ENCODE measurements at regions not wholly inside any gene's neighbourhood (a gene's known extent, or its start where the extent isn't known, plus 50 kb on each side); places are given as distances from the start of the nearest gene placed in this dataset.
"Not testable (repeated sequence)": the region's sequence is repeated elsewhere in the genome, so short reads cannot be mapped to it uniquely, and the experiment has no call there.

GRCh38 chr2:184993746-184994145 is 395.4 kb downstream of the ZNF804A start:
- no peak for DNase-seq

GRCh38 chr2:185006481-185006880 is 408.2 kb downstream of the ZNF804A start:
- DNase-seq: no peak

- no peak for DNase-seq
Observed at GRCh38 chr2:185012643-185013042, 414.3 kb downstream of the ZNF804A start.

GRCh38 chr2:185014076-185014475 is 415.7 kb downstream of the ZNF804A start:
- no peak for DNase-seq

DNA sequence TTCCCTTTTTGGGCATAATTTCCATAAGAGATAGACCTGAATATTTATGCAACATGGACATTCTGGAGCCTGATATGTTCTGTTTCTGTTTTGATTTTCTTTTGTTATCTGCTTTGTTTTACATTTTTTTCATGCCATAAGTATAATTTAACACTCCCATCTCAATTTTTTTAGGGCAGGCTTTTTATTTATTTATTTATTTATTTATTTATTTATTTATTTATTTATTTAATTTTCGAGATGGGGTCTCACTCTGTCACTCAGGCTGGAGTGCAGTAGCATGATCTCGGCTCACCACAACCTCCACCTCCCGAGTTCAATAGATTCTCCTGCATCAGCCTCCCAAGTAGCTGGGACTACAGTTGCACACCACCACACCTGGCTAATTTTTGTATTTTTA is 427.6 kb downstream of the ZNF804A start:
- not testable (repeated sequence) for DNase-seq

- DNase-seq: no peak
Observed at GRCh38 chr2:185035906-185036305, 437.6 kb downstream of the ZNF804A start.

DNA sequence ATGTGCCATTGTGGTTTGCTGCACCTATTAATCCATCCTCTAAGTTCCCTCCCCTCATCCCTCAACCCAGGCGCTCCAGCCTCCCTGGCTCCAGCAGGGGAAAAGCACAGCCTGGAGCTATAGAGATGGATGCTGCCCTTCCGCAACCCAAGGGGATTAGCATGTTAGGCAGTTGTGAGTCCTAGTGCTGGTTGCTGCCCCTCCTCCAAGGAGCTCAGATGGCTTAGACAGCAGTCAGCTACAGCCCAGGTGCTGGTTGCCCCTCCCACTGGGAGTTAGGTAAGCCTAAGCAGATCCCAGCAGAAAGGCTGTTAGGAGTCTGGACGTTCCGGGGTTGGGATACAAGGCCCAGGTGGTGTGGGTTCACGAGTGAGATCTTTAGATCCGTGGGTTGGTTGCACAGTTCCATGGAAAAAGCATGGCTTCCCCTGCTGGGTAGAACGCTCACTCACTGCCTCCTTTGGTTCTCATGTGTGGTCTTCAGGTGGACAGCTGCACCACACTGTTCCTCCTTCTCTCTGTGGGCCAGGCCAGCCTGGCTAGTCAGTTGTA is 446.1 kb downstream of the ZNF804A start:
- no peak for DNase-seq

DNA sequence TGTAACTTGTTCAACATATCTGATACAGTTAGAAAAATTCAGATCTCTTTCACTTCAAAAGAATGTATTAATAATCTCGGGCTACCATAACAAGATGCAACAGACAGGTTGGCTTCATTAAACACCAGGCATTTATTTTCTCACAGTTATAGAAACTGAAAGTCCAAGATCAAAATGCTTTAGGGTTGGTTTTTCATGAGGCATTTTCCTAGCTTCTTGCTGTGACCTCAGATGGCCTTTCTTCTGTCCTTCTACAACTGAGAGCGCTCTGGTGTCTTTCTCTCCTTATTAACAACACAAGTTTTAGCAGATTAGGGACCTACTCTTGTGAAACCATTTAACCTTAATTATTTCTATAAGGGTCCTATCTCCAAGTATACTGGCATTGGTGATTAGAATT is 452.5 kb downstream of the ZNF804A start:
- DNase-seq: no peak

GRCh38 chr2:185063761-185064160 is 465.4 kb downstream of the ZNF804A start:
- no peak for DNase-seq

DNA sequence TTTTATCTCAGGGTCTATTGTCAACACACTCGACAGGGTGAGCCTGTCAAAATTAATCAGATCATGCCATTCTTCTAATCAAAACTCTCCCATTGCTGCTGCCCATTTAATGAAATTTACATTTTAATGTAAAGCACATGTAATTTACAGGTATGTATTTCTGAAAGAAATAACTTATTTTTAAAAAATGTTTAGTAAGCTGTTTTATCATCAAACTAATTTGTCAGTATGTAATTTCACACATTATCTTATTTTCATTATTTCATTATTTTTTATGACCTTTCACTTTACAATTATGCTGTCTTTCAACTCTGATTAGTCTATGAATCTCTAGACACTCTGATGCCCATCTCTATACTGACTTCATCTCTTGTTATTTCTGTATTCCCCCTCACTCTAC is 467.8 kb downstream of the ZNF804A start:
- DNase-seq: no peak

DNA sequence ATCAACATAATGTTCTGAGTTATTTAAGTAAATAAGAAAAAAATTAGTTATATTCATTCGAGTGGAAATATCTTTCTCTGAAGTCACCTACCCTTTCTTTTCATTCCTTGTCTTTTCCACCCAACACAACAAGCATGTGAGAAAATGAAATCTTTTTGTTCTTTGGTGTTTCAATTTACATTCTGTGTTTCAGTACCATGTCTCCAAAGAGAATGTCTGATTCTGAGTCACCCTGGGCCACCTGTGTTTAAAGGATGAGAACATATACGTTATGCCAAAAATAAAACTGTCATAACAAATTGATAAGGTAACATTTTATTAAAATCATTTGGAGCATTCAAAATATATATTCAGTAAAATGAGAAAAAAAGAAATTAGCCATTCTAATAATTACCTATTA is 470.8 kb downstream of the ZNF804A start:
- DNase-seq: no peak

DNA sequence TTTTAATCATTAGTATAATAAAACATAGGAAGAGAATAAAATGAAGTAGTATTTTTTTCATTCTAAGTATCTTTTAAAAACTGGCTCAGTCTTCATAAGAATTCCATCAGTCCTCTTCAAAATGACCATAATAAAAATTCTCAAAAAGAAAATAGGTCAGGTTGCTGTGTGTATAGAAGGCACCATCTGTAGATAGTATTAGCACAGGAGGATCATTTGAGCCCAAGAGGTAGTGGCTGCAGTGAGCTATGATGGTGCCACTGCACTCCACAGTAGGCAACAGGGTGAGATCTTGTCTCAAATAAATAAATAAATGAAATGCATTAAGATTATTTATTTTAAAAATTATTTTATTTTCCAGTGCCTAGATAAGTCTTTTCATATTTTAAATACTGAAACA is 475.8 kb downstream of the ZNF804A start:
- DNase-seq: no peak

DNA sequence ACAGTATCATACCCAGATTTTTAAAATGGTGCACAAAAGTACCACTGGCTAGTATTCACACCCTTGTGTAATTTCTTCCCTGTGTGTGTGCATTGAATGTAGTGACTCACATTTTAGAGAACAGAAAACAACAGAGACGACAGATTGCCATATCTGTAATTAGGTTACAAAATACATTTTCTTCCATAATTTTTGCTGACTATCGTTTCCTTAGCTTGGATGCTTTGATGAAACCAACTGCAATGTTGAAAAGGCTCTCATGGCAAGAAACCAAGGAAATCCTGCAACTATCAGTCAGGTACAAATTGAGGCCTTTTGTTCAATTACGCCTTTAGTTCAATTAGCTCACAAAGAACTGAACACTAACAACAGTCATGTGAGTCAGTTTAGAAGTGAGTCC is 484.4 kb downstream of the ZNF804A start:
- DNase-seq: no peak

GRCh38 chr2:185108588-185108987 is 510.3 kb downstream of the ZNF804A start:
- DNase-seq: no peak

GRCh38 chr2:185127412-185127811 is 529.1 kb downstream of the ZNF804A start:
- DNase-seq: no peak

DNA sequence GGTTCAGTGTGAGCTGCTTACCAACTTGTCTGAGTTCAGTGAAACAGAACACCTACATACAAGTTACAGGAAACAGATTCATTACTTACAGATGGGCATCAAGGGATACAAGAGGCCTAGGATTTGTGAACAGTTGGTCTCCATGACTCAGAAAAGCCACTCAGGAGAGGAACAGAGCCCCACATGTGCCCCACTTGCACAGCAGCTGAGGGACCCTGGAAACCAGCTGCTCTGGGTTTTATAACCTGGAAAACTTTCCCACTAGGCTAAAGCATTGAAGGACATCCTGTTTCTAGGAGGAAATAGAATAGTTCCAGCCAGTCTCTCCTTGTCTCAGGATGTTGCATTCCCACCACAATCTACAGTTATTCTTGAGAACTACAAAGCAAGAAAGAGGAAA is 530.0 kb downstream of the ZNF804A start:
- no peak for DNase-seq

- no peak for DNase-seq
Observed at GRCh38 chr2:185128996-185129395, 530.7 kb downstream of the ZNF804A start.

- no peak for DNase-seq
Observed at GRCh38 chr2:185130685-185131084, 532.4 kb downstream of the ZNF804A start.

GRCh38 chr2:185132501-185133041 is 534.2 kb downstream of the ZNF804A start:
- no peak for DNase-seq

GRCh38 chr2:185137700-185138099 is 539.4 kb downstream of the ZNF804A start:
- DNase-seq: no peak

DNA sequence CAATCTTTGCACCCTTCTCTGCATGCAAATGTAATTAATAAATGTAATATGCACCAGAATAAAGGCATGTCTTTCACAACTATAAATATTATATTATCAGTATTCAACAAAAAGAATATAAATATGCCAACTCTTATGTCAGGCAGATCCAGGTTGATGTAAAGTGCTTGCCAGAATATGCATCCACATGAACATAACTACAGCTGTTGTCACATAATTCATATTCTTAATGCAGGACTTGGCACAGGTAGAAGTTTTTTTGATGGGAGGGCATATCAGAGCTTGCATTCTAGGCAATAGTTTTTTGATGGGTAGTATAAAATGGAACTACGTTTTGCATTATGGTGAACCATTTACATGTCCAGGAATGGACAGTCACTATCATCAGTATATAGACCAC is 544.3 kb downstream of the ZNF804A start:
- no peak for DNase-seq

DNA sequence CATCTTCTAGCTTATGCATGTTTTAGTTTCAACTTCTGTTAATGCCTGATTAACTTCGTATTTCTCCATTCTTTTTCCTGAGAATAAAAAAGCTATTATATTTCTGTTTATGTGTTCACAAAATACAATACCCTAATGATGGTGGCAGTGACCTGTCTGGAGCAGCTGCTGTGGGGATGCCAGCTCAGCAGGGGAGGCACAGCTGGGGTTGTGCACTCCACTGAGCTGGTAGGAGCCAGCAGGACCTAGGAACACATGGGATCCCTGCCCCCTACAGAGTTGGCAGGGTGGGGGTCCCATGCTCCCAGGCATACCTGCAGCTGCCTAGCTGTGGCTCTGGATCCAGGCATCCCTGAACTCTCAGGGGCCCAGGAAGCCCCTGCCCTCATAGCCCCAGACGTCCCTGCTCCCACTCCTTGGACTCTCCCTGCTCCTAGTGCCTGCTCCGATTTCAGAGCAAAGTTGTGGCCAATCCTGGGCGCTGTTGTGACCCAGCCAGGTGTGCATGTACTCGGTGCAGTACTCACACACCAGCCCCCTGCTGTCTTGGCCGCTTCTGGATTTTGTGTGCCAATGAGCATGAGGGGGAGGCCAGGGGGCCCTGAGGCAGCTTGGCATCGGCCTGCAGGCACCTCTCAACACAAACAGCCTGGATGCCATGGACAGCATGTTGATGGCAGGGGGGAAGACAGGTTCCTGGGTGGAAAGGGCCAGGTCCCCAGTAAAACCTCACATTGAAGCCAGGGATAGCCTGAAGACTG is 546.0 kb downstream of the ZNF804A start:
- peak; percentile 48 for DNase-seq

- peak; percentile 72 for DNase-seq
Observed at GRCh38 chr2:185145316-185146121, 547.2 kb downstream of the ZNF804A start.

DNA sequence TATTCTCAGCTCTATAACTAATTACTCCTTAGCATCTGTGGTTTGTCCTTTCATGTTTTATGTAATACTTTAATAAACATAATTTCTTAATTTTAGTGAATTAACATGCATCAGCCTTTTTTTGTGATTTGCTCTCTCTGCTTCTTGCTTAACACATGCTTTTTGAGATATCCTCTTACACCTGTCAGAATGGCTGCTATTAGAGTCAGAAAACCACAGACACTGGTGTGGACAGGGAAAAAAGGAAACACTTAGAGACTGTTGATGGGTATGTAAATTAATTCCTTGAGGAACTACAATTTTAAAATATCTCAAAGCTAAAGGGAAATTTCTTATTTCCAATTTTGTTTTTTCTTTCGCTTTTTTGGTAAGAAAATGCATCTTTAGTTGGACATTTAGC is 549.0 kb downstream of the ZNF804A start:
- DNase-seq: no peak

Measured in NCI-H510A (cell line).